ENCODE measurements at regions not wholly inside any gene's neighbourhood (a gene's known extent, or its start where the extent isn't known, plus 50 kb on each side); places are given as distances from the start of the nearest gene placed in this dataset.

DNA sequence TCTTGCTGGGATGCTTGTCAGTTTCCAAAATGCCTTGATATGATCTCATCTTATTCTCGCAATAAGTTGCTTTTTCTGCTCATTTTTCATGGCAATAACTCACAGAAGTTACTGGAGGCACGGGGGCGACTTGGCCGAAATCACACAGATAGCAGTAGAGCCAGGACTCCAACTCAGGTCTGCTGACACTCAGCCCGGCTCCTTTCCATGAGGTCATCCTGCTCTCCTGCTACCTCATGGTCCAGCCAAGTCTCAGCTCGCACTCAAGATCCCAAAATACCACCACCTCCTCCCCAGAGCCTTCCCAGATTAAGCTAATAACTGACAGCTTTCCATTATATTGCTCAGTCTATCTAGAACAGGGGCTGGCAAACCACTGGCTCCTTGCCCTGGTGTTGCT lies 269.5 kb downstream of the MAP2K4 start:
- no peak for DNase-seq (ENCODE audit: low read depth)

DNA sequence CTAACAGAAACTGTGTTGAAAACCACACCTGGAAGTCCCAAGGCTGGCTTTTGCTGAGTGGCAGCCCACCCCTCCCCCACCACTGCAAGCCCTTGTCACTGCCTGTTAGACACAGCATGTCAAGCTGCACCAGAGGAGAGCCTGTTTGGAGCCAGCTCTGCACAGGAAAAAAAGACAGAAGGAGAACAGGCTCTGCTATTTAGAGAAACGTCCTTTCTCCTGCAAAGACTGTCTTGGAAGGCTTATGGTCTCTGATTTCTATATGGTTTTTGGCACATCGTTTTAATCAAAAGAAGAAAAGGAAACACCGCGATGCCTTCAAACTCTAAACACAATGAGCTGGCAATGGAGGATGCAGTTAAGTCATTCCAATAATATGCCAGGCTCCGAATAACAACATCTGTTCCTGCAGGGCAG lies 275.5 kb downstream of the MAP2K4 start:
- peak; percentile 31 for DNase-seq (ENCODE audit: low read depth)

DNA sequence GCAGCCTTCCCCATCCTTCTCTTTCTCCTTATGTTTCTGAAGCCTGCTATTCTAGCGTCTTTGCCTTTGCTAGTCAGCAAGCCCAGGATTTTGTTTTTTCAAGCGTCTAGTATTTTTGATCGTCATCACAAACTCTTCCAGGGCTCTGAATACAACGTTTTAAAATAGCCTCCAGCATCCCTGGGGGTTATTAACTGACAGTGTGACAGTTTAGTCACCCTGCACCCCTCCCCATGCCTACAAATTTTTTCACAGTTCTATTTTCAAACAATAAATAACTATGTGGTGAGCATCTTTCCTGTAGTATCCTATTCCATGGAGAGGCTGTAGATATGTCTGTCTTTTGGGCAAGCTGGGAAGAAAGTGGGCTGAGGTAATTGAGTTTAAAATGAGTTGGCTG lies 280.9 kb downstream of the MAP2K4 start:
- peak; percentile 69 for DNase-seq (ENCODE audit: low read depth)

DNA sequence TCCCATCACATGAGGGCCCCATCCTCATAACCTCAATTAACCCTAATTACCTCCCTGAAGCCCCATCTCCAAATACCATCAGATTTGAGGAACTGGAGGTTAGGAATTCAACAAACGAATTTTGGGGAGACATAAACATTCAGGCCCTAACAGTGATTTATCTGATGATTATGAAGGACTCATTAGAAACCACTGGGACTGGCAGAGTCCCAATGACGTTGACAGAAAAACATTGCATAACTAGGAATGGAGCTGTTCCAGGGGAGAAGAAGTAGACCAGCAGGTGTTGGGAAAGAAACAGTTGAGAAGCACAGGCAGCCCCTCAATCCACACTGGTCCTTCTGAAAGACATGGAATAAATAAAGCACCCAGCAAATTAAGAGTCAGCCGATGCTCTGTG lies 282.0 kb downstream of the MAP2K4 start:
- peak; percentile 74 for DNase-seq (ENCODE audit: low read depth)

DNA sequence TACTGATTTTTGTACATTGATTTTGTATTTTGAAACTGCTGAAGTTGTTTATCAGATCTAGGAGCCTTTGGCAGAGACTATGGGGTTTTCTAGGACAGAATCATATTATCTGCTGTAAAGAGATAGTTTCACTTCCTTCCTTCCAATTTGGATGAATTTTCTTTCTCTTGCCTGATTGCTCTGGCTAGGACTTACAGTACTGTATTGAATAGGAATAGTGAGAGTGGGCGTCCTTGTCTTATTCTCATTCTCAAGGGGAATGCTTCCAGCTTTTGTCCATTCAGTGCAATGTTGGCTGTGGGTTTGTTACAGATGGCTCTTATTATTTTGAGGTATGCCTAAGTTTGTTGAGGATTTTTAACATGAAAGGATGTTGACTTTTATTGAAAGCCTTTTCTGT lies 290.1 kb downstream of the MAP2K4 start:
- DNase-seq (ENCODE audit: low read depth): no peak

DNA sequence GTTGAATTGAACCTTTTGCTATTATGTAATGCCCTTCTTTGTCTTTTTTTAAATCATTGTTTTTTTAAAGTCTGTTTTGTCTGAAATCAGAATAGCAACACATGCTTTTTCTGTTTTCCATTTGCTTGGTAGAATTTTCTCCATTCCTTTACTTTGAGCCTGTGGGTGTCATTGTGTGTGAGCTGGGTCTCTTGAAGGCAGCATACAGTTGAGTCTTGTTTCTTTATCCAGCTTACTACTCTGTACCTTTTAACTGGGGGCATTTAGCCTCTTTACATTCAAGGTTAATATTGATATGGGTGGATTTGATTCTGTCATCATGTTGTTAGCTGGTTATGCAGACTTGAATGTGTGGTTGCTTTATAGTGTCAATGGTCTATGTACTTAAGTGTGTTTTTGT lies 292.0 kb downstream of the MAP2K4 start:
- DNase-seq (ENCODE audit: low read depth): no peak

DNA sequence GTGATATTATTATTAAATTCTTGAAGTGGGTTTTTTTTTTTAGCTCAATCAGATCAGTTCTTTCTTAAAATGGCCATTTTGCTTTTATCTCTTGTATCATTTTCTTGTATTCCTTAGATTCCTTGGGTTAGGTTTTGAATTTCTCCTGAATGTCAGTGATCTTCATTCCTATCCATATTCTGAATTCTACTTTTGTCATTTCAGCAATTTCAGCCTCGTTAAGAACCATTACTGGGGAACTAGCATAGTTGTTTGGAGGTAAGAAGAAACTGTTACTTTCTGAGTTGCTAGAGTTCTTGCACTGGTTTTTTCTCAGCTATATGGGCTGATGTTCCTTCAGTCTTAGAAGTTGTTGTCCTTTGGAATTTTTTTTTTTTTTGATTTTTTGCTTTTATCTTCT lies 293.1 kb downstream of the MAP2K4 start:
- no peak for DNase-seq (ENCODE audit: low read depth)

DNA sequence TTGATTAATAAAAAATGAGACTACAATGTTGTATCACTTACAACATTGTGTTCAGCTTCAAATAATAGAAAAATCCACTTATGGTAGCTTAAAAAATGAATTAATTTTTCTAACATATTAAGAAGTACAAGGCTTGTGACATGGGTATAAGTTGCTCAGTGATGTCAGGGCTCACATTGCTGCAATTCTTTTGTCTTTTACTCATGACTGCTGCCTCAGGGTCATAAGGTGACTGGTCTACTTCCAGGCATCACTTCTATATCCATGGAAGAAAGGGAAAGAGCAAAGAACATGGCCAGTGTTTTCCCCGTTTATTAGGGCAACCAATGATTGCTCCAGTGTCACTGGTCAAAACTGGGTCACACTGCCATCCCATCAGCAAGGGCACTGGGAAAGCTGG lies 295.3 kb downstream of the MAP2K4 start:
- peak; percentile 40 for DNase-seq (ENCODE audit: low read depth)

DNA sequence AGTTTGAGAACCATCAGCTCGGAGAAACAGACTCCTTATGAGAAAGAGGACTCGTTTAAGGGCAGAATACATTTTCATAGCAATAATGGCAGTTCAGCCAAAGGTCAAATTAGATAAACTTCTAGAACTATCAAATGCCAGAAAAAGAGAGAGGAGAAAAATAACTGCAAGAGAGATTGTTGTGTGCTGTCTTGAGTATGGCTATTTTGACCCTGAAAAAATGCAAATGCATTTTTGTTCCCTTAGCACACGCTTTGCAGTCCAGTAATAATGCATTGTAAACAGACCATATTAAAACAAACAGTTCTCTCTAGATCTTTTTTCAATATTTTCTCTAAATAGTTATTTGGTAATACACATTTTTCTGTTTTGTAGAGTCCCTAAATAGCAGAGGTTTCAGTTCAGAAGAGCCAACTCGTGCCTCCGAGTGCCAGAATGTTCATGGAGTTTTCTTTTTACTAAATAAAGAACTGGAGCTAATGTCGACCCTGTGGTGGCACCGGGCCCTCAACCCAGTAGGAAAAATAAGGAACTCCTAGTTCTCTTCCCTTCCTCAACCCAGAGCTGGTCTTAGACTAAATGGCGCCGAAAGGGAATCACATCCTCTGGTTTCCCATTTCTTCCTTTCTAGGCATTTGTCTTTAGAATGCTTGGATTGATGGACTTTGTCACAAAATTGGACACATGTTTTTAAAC lies 298.0 kb downstream of the MAP2K4 start:
- no peak for DNase-seq (ENCODE audit: low read depth)

DNA sequence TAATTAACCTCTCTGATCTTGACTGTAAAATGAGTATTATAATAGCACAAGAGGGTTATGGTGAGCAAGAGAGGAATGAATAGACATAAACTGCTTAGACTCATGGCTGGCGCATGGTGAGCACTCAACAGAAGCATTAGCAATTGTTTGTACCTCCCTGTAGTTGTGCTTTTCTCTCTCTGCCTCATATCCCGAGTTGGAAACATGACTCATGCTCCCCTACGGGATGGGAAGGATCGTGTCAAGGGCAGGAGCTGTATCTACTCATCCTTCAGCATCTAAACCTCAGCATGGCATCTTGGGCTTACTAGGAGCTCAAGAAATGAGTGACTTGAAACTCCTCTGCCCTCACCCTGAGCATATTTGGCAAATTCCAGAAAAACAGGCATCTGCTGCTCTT lies 299.6 kb downstream of the MAP2K4 start:
- peak; percentile 85 for DNase-seq (ENCODE audit: low read depth)

DNA sequence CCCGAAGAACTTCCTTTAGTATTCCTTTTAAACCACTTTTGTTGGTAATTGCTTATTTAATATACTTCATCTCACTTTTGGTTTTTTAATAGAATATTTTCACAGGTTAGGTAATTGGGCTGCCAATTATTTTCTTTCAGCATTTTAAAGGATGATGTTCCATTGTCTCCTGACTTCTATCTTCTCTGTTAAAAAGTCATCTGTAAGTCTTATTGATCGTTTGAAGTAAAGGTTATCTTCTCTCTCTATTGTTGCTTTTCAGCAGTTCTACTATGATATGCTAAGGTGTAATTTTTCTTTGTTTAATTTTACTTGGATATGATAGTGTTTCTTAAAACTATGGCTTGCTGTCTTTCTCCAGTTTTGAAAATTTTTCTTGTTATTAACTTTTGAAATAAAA lies 307.5 kb downstream of the MAP2K4 start:
- DNase-seq (ENCODE audit: low read depth): no peak

DNA sequence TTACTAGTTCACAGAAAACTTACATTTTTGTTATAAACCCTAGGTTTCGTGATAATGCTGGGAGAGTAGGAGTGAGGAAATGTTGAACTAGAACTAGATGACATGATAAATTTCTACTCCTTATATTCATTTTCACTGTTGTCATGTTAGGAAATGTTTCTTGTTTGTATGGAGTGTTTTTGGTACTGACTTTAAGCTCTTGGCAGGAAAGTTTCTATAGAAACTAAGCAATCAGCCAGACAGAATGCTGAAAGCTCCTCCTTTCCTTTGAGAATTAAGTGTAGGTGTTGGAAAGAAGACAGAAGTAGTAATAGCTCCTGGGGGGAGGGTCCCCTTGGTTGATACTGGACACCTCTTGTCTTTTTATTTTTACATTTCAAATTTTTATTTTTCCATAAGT lies 309.8 kb downstream of the MAP2K4 start:
- no peak for DNase-seq (ENCODE audit: low read depth)

DNA sequence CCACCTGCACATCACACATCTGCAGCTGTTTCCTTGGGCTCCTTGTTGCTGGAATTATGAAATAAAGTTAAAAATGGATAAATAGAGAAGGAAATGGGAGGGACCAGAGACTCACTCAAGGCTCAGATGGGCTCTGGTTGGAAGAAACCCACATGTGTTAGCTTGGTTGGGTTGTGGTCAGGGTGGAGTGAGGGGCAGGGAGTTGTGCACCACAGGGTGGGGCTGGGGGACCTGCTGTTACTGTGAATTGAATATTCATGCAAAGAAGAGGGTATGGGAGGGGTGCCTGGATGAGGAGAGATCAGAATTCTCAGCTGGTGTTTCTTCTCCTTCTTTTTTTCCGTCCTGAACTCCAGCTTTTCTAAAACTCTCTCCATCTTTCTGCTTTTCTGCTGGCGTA lies 320.7 kb downstream of the MAP2K4 start:
- DNase-seq (ENCODE audit: low read depth): no peak

DNA sequence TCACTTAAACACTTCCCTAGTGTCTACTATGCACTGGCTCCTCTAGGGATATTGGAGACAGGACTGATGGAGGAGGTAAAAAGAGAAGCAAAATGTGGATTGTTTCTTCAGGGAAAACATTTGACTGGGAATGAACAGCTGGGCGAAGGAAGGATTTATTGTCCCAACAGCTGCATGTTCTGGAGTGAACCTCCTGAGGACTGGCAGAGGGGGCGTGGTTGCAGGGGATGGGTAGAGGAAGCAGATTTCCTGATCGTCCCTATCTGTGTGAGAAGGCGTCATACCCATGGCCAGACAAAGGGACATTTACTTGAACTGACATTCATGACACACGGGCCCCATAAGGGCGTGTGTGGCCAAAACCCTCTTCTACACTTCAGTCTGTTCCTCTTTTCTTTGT lies 321.5 kb downstream of the MAP2K4 start:
- no peak for DNase-seq (ENCODE audit: low read depth)

DNA sequence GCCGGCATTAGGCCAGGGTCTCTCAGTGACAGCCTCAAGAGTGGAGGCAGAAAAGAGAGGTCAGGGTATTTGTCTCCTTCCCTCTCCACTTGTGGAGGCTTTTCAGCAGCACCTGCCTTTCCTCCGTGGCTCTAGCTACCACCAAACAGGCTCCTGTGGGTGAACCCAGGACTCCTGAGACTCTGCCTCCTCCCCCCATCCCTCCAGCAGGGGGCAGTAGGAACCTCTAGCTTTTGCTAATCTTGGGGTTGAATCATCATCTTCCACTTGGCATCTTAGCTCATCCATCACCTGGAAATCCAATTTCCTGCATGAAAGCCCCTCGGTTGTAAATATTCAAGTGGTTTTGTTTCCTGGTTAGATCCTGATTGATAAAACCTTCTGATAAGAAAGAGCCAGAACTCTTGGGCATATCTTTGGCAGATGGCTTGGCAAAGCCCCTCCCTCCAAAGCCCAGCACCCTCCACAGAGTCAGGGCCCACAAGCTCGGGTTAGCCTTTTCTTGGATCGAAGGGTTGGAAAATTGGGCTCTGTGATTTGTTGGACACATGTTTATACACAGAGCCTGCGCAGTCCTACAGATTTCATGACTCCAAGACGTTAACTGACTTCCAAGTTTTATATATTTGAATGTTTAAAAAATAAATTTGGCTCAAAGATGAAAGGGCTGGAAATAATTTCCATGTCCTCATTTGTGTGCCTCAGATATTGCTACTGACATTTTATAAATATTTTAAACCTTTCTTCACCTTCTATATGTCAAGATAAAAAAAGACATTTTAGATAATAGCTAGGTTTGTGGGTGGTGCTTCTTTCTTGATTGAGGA lies 322.1 kb downstream of the MAP2K4 start:
- DNase-seq (ENCODE audit: low read depth): peak; percentile 51

DNA sequence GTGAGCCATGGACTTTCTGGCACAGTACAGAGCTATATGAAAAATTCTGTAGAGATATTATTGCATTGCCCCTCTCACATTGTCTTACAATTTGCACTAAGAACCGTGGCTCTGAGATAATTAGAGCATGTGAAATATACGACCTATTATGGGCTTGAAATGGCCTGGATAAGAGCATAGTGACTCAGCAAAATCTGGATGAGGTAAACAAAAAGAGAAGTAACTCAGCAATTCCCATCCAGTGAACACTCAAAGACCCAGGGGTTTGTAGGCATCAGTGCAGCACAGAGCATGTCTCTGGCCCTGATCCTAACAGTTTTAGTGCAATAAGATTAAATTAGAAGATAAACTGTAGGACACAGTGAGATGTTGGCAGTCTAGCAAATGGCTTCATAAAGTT lies 317.2 kb upstream of the MYOCD start:
- peak; percentile 26 for DNase-seq (ENCODE audit: low read depth)

DNA sequence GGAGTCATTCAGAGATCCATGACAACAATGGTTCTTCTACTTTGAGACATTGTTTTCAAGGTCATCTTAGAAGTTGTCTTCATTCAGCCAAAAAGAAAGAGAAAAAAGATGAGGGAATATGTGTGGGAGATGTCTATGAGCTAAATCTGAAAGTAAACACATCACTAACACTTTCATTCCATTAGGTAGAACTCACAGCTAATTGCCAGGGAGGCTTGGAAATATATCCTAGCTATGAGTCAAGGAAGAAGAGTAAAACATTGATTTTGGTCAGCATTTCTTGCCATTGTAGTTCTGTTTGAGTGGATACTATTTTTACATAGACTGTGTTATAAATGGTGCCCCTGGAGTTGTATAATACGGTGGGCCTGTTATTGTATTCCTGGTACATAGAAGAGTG lies 316.4 kb upstream of the MYOCD start:
- peak; percentile 15 for DNase-seq (ENCODE audit: low read depth)

DNA sequence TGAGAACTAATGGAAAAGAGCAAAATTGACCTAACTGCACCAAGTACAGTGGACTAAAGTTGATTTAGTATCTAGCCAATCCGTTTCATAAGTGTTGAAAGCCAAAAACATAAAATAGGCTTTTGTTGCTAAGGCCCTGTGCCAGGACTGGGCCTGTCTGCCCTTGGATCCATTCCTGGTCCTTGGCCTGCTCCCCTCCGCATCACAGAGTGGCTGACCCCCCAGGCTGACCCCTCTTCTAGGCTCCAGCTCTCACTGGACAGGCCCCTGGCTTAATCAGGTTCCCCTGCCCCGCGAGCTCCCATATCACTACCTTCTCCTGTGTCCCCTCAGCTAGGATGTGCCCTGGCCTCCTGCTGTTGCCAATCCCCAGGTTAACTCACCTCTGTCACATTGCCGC lies 313.6 kb upstream of the MYOCD start:
- no peak for DNase-seq (ENCODE audit: low read depth)

DNA sequence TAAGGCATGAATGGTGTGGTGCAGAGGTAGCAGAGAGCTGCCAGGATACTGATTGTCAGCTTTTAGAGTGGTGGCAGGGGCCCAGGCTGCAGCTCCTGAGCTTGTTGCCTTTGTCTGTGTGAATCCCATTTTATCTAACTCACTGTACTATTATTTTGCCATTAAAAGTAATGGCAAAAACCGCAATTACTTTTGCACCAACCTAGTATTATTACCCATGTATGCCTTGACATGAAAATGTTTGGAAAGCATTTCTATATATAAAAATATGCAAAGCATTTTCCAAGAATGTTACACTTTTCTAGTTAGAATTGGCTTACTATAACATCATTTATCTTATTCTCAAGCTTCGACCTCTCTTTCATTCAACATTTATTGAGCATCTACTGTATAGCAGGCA lies 308.1 kb upstream of the MYOCD start:
- no peak for DNase-seq (ENCODE audit: low read depth)

DNA sequence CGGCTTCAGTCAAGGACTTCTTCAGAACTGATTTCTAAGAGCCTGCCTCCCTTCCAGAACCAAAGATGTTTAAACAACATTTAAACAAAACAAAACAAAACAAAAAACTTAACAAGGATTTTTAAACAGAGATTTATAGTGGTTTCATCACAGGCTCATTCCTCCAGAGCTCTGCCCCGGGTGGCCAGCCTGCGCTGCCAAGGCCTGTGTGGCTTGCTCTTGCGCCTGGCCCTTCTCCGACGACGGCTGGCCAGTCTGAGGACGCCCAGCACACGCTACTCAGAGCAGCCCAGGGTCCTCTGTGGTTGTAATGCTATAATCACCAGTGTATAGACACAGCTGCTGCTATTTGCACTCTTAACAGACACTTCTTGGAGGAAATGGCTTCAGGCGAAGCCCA lies 307.2 kb upstream of the MYOCD start:
- no peak for DNase-seq (ENCODE audit: low read depth)

DNA sequence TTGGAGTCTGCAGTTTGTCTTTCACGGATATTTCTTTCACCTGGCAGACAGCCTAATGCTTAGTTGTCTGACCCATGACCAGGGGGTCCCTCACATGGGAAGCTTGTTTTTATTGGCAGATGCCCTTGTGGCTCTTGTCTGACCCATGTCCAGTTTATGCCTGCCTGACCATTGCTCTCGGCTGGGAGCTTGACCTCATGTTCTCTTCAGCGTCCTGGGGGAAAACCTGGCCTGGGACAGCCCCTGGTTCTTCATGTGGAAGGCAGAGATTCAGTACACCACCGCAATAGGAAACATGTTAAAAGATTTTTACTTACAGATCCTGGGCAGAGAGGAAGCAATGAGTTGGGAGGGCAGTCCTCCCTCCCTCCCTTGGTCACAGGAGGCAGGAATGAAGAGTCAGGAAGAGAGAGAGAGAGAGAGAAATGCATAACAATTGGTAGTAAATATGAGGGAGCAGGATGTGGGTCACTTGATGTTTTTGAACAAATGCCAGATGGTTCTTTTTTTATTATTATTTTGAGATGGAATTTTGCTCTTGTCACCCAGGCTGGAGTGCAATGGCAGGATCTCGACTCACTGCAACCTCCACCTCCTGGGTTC lies 302.7 kb upstream of the MYOCD start:
- peak; percentile 18 for DNase-seq (ENCODE audit: low read depth)

DNA sequence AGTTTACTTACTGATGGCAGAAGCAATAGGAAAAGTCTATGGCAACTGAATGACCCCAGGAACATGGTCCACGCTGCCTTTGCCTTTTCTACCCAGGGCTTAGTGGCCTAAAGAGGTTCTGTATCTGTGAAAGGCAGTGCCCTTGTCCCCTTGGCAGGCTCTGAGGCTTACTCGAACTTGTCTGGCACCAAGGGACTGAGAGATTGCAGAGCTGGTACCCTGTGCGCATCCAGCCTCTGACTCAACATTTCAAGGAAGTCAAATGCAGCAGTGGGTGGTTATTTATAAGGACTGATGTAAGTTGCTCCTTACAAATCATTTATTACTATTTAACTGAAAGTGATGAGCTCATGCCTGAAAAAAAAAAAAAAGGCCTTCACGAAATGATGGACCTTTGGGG lies 299.9 kb upstream of the MYOCD start:
- DNase-seq (ENCODE audit: low read depth): peak; percentile 11

DNA sequence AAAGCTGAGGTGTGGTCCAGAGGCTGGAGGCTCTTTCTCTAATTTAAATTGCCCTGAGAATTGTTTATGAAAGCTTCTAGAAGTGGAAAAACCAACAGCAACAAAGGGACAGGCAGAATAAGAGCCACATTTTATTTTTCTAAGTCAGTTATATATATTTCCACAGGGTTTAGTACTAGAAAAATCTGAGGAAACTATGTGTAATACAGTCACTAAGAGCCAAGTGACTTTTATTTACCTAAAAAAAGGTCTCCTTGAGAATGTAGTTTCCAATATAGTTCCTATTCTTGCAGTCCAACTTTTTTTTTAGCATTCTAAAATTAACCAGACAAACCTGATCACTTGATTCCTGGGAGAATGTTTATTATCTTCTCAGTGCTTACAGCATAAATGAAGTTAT lies 296.6 kb upstream of the MYOCD start:
- DNase-seq (ENCODE audit: low read depth): no peak

All from M059J (cell line).